Liver (tissue), 8 donors: ENCODE measurements at regions not wholly inside any gene's neighbourhood (a gene's known extent, or its start where the extent isn't known, plus 50 kb on each side); places are given as distances from the start of the nearest gene placed in this dataset.

Experiments
- DNase-seq: peaks from one replicate; pipeline ENCODE4 v3.0.0-alpha.2; 2017; ENCODE audit warnings: low spot score
- H3K27ac ChIP-seq, 2 donors: one replicate each; pipeline ENCODE4 v1.7.0; 2013; ENCODE audit warnings: inconsistent platforms in 2 of 2, low read length in 2 of 2, control low read depth in 1 of 2, low read depth in 1 of 2, mild to moderate bottlenecking in 1 of 2
- H3K27me3 ChIP-seq, 4 donors: one replicate each; pipeline versions ENCODE4 v1.6.1 to v1.7.0; 2013; ENCODE audit warnings: low read length in 3 of 4, inconsistent platforms in 1 of 4, mild to moderate bottlenecking in 1 of 4, moderate library complexity in 1 of 4; ENCODE audit not compliant: control insufficient read depth in 4 of 4, insufficient read depth in 4 of 4
- H3K36me3 ChIP-seq, 4 donors: one replicate each; pipeline versions ENCODE4 v1.6.1 to v1.7.0; 2013; ENCODE audit warnings: low read length in 3 of 4, mild to moderate bottlenecking in 3 of 4, low read depth in 1 of 4, moderate library complexity in 1 of 4; ENCODE audit not compliant: control insufficient read depth in 4 of 4, insufficient read depth in 3 of 4
- H3K4me1 ChIP-seq, 4 donors: one replicate each; pipeline versions ENCODE4 v1.6.1 to v1.7.0; 2013; ENCODE audit warnings: low read length in 3 of 4, mild to moderate bottlenecking in 3 of 4, moderate library complexity in 1 of 4; ENCODE audit not compliant: control insufficient read depth in 4 of 4, insufficient read depth in 4 of 4
- H3K4me3 ChIP-seq, 3 donors: one replicate each; pipeline versions ENCODE4 v1.6.1 to v1.7.0; 2013; ENCODE audit warnings: low read length in 3 of 3, control low read depth in 1 of 3, low read depth in 1 of 3, mild to moderate bottlenecking in 1 of 3
- H3K9ac ChIP-seq, 2 donors: one replicate each; pipeline ENCODE4 v1.7.0; 2013; ENCODE audit warnings: low read length in 2 of 2, mild to moderate bottlenecking in 2 of 2, moderate library complexity in 2 of 2, control low read depth in 1 of 2, low read depth in 1 of 2
- H3K9me3 ChIP-seq, 4 donors: one replicate each; pipeline versions ENCODE4 v1.6.1 to v1.7.0; 2013; ENCODE audit warnings: low read length in 3 of 4; ENCODE audit not compliant: control insufficient read depth in 4 of 4
- ATF3 ChIP-seq: IDR thresholded peaks from 2 replicates; pipeline ENCODE4 v1.6.1; 2016; ENCODE audit warnings: antibody characterized with exemption
- EGR1 ChIP-seq, 2 donors: IDR thresholded peaks; 2 replicates each; pipeline ENCODE4 v1.6.1; 2016 to 2018; ENCODE audit warnings: antibody characterized with exemption in 2 of 2, low read depth in 2 of 2
- FOXA1 ChIP-seq: IDR thresholded peaks from 2 replicates; pipeline ENCODE4 v1.6.1; 2016; ENCODE audit warnings: antibody characterized with exemption
- FOXA2 ChIP-seq: IDR thresholded peaks from 2 replicates; pipeline ENCODE4 v1.6.1; 2016; ENCODE audit warnings: antibody characterized with exemption
- GABPA ChIP-seq, 2 donors: IDR thresholded peaks in 1 of 2; conservative IDR thresholded peaks in 1 of 2; 2 replicates each; pipeline ENCODE4 v1.6.1; 2016; ENCODE audit warnings: antibody characterized with exemption in 2 of 2, mild to moderate bottlenecking in 1 of 2, moderate library complexity in 1 of 2
- HNF4A ChIP-seq, 2 donors: conservative IDR thresholded peaks; 2 replicates each; pipeline ENCODE4 v1.6.1; 2016; ENCODE audit warnings: antibody characterized with exemption in 2 of 2, mild to moderate bottlenecking in 2 of 2
- HNF4G ChIP-seq: IDR thresholded peaks from 2 replicates; pipeline ENCODE4 v1.6.1; 2016; ENCODE audit warnings: antibody characterized with exemption
- JUND ChIP-seq, 2 donors: IDR thresholded peaks; 2 replicates each; pipeline ENCODE4 v1.6.1; 2016; ENCODE audit warnings: antibody characterized with exemption in 2 of 2
- MAX ChIP-seq: IDR thresholded peaks from 2 replicates; pipeline ENCODE4 v1.6.1; 2016; ENCODE audit warnings: antibody characterized with exemption
- NR2F2 ChIP-seq: IDR thresholded peaks from 2 replicates; pipeline ENCODE4 v1.6.1; 2016; ENCODE audit warnings: antibody characterized with exemption
- REST ChIP-seq: IDR thresholded peaks from 2 replicates; pipeline ENCODE4 v1.6.1; 2016; ENCODE audit warnings: antibody characterized with exemption, mild to moderate bottlenecking
- RXRA ChIP-seq, 2 donors: IDR thresholded peaks; 2 replicates each; pipeline ENCODE4 v1.6.1; 2017 to 2018; ENCODE audit warnings: antibody characterized with exemption in 2 of 2, mild to moderate bottlenecking in 1 of 2
- SP1 ChIP-seq: IDR thresholded peaks from 2 replicates; pipeline ENCODE4 v1.6.1; 2018; ENCODE audit warnings: antibody characterized with exemption, mild to moderate bottlenecking
- TAF1 ChIP-seq: conservative IDR thresholded peaks from 2 replicates; pipeline ENCODE4 v1.6.1; 2016; ENCODE audit warnings: antibody characterized with exemption, mild to moderate bottlenecking
- ZBTB33 ChIP-seq: IDR thresholded peaks from 2 replicates; pipeline ENCODE4 v1.6.1; 2016; ENCODE audit warnings: antibody characterized with exemption
- WGBS: extraction: QIAGEN DNeasy Blood & Tissue Kit; methylation state at CpG from one replicate; pipeline ENCODE4 v1.1.7; 2013; 5-methylcytosine and 5-hydroxymethylcytosine counted together
- TF ChIP-seq, protein P1 (sequence below): fragments of 150-350 bp; IDR thresholded peaks from 2 replicates; pipeline ENCODE4 v1.5.1; 2017; ENCODE audit warnings: improper control_type of control experiment, low read depth, low read length; ENCODE audit not compliant: missing input control
- donor health status: healthy.
- donor health status: healthy.
- donor health status: healthy.
- donor health status: healthy.
- donor health status: healthy.

GRCh38 chr5:89575319-89575718 is 692.3 kb upstream of the MEF2C start:
- Histone ChIP-seq H3K27ac (no peak overlapping the region), H3K36me3 (no peaks in the 10 kb centered on the region), H3K4me3 (no peak overlapping the region), H3K9me3 (no peaks in the 10 kb centered on the region), H3K27me3 (no peaks in the 10 kb centered on the region), H3K4me1 (no peaks in the 10 kb centered on the region), H3K9ac (no peak overlapping the region)
- TF ChIP-seq SP1, result no peak
- no peak for TF ChIP-seq NR2F2
- TF ChIP-seq MAX, result no peak
- no peak for TF ChIP-seq HNF4A (conservative IDR thresholded peaks at IDR 0.05)
- TF ChIP-seq HNF4G, result no peak
- TF ChIP-seq, protein P1, sequence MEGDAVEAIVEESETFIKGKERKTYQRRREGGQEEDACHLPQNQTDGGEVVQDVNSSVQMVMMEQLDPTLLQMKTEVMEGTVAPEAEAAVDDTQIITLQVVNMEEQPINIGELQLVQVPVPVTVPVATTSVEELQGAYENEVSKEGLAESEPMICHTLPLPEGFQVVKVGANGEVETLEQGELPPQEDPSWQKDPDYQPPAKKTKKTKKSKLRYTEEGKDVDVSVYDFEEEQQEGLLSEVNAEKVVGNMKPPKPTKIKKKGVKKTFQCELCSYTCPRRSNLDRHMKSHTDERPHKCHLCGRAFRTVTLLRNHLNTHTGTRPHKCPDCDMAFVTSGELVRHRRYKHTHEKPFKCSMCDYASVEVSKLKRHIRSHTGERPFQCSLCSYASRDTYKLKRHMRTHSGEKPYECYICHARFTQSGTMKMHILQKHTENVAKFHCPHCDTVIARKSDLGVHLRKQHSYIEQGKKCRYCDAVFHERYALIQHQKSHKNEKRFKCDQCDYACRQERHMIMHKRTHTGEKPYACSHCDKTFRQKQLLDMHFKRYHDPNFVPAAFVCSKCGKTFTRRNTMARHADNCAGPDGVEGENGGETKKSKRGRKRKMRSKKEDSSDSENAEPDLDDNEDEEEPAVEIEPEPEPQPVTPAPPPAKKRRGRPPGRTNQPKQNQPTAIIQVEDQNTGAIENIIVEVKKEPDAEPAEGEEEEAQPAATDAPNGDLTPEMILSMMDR, result no peak
- no peak for TF ChIP-seq ATF3
- TF ChIP-seq EGR1 (IDR thresholded peaks at IDR 0.05; ENCODE audit: low read depth in 2 of 2), result no peak
- no peak for DNase-seq

DNA sequence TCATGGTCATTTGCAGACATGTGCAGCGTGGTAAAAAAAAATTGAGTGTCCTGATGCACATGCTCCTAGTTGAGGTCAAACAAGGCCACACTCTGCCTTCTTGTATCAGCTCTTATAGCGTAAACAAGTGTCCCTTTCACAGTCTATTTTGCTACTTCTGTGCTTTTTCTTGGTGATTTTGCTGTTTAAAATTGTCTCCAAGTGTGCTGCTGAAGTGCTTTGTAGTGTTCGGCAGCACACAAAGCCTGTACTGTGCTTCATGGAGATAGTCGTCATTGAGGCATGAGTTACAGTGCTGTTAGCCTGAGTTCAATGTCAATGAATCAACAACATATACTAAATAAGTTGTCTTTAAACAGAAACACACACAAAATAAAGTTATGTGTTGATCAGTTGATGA is 690.4 kb upstream of the MEF2C start:
- no peak for TF ChIP-seq FOXA2
- no peak for TF ChIP-seq EGR1 (IDR thresholded peaks at IDR 0.05; ENCODE audit: low read depth in 2 of 2)
- no peak for TF ChIP-seq NR2F2
- TF ChIP-seq RXRA (IDR thresholded peaks at IDR 0.05), result no peak
- TF ChIP-seq TAF1, result no peak
- no peak for TF ChIP-seq FOXA1
- TF ChIP-seq GABPA (IDR thresholded peaks at IDR 0.05 in 1 of 2, conservative IDR thresholded peaks at IDR 0.05 in 1 of 2), result no peak
- TF ChIP-seq REST, result no peak
- no peak for TF ChIP-seq MAX
- TF ChIP-seq JUND (IDR thresholded peaks at IDR 0.05), result no peak
- TF ChIP-seq HNF4A (conservative IDR thresholded peaks at IDR 0.05), result no peak
- TF ChIP-seq ZBTB33, result no peak
- H3K9ac ChIP-seq, result no peak overlapping the region
- H3K4me1 ChIP-seq, result no peaks in the 10 kb centered on the region
- 84% methylated on average over 4 of the region's 4 CpGs for WGBS
- H3K27me3 ChIP-seq, result no peaks in the 10 kb centered on the region
- no peak overlapping the region for H3K4me3 ChIP-seq
- DNase-seq, result no peak
- no peaks in the 10 kb centered on the region for H3K36me3 ChIP-seq
- H3K9me3 ChIP-seq, result no peaks in the 10 kb centered on the region
- no peak overlapping the region for H3K27ac ChIP-seq
